SJSA1 (cell line): ENCODE measurements at regions not wholly inside any gene's neighbourhood (a gene's known extent, or its start where the extent isn't known, plus 50 kb on each side); places are given as distances from the start of the nearest gene placed in this dataset.

Experiments
- DNase-seq, 2 experiments: peaks; one replicate each; pipeline ENCODE4 v3.0.0-alpha.2; 2015 to 2020; ENCODE audit warnings: low spot score in 2 of 2, low read depth in 1 of 2
- H3K27ac ChIP-seq: fragments of 250-450 bp; sonication (Bioruptor Pico); 2 replicates; pipeline ENCODE4 v1.5.1; 2020; ENCODE audit warnings: mild to moderate bottlenecking, moderate library complexity
- H3K27me3 ChIP-seq: fragments of 250-450 bp; sonication (Bioruptor Pico); replicated peaks from 2 replicates; pipeline ENCODE4 v1.5.1; 2020; ENCODE audit warnings: mild to moderate bottlenecking, moderate library complexity
- H3K36me3 ChIP-seq: fragments of 250-450 bp; sonication (Bioruptor Pico); 2 replicates; pipeline ENCODE4 v1.5.1; 2020; ENCODE audit warnings: mild to moderate bottlenecking
- H3K4me1 ChIP-seq: fragments of 250-450 bp; sonication (Bioruptor Pico); replicated peaks from 2 replicates; pipeline ENCODE4 v1.6.1; 2021; ENCODE audit warnings: mild to moderate bottlenecking
- H3K4me3 ChIP-seq: fragments of 250-450 bp; sonication (Bioruptor Pico); 2 replicates; pipeline ENCODE4 v1.5.1; 2020; ENCODE audit warnings: mild to moderate bottlenecking
- H3K9me3 ChIP-seq: fragments of 250-450 bp; sonication (Bioruptor Pico); replicated peaks from 2 replicates; pipeline ENCODE4 v1.5.1; 2020; ENCODE audit warnings: mild to moderate bottlenecking

- Histone ChIP-seq H3K9me3 (no peaks in the 10 kb centered on the region), H3K36me3 (no peaks in the 10 kb centered on the region), H3K27me3 (no peaks in the 10 kb centered on the region), H3K4me3 (no peak overlapping the region), H3K4me1 (no peaks in the 10 kb centered on the region), H3K27ac (no peak overlapping the region)
- no peak for DNase-seq
Measured at GRCh38 chr12:24246934-24247333, 297.5 kb upstream of the SOX5 start.

GRCh38 chr12:24246376-24246775 is 296.9 kb upstream of the SOX5 start:
- no peaks in the 10 kb centered on the region for H3K27me3 ChIP-seq
- H3K4me3 ChIP-seq, result no peak overlapping the region
- no peaks in the 10 kb centered on the region for H3K4me1 ChIP-seq
- no peak for DNase-seq
- H3K9me3 ChIP-seq, result no peaks in the 10 kb centered on the region
- H3K27ac ChIP-seq, result no peak overlapping the region
- H3K36me3 ChIP-seq, result no peaks in the 10 kb centered on the region

GRCh38 chr12:24244801-24245200 is 295.3 kb upstream of the SOX5 start:
- no peaks in the 10 kb centered on the region for H3K4me1 ChIP-seq
- H3K27ac ChIP-seq, result no peak overlapping the region
- no peaks in the 10 kb centered on the region for H3K36me3 ChIP-seq
- no peak overlapping the region for H3K4me3 ChIP-seq
- H3K9me3 ChIP-seq, result no peaks in the 10 kb centered on the region
- no peaks in the 10 kb centered on the region for H3K27me3 ChIP-seq
- no peak for DNase-seq

- DNase-seq, result no peak
- no peak overlapping the region for H3K27ac ChIP-seq
- no peaks in the 10 kb centered on the region for H3K9me3 ChIP-seq
- H3K36me3 ChIP-seq, result no peaks in the 10 kb centered on the region
- no peaks in the 10 kb centered on the region for H3K27me3 ChIP-seq
- no peaks in the 10 kb centered on the region for H3K4me1 ChIP-seq
- H3K4me3 ChIP-seq, result no peak overlapping the region
Measured at GRCh38 chr12:24244231-24244630, 294.8 kb upstream of the SOX5 start.

GRCh38 chr12:24240707-24241106 is 291.2 kb upstream of the SOX5 start:
- Histone ChIP-seq H3K4me3 (no peak overlapping the region), H3K4me1 (no peaks in the 10 kb centered on the region), H3K9me3 (no peaks in the 10 kb centered on the region), H3K27ac (no peak overlapping the region), H3K27me3 (no peaks in the 10 kb centered on the region), H3K36me3 (no peaks in the 10 kb centered on the region)
- DNase-seq, result no peak

GRCh38 chr12:24233519-24234246 is 284.2 kb upstream of the SOX5 start:
- no peak overlapping the region for H3K27ac ChIP-seq

GRCh38 chr12:24232531-24232930 is 283.1 kb upstream of the SOX5 start:
- H3K4me1 ChIP-seq, result no peaks in the 10 kb centered on the region; the same call in 1 of the 2 replicates
- H3K27me3 ChIP-seq, result no peaks in the 10 kb centered on the region
- no peak overlapping the region for H3K4me3 ChIP-seq
- H3K27ac ChIP-seq, result no peak overlapping the region
- no peaks in the 10 kb centered on the region for H3K9me3 ChIP-seq
- no peaks in the 10 kb centered on the region for H3K36me3 ChIP-seq
- no peak for DNase-seq

More at GRCh38 chr12:24233519-24234246, 284.2 kb upstream of the SOX5 start:
- H3K4me1 ChIP-seq, result no peaks in the 10 kb centered on the region; the same call in 1 of the 2 replicates
- no peak overlapping the region for H3K4me3 ChIP-seq
- DNase-seq, result no peak
- H3K9me3 ChIP-seq, result no peaks in the 10 kb centered on the region
- H3K36me3 ChIP-seq, result no peaks in the 10 kb centered on the region
- no peaks in the 10 kb centered on the region for H3K27me3 ChIP-seq

GRCh38 chr12:24231298-24231697 is 281.8 kb upstream of the SOX5 start:
- DNase-seq, result no peak
- no peak overlapping the region for H3K4me3 ChIP-seq
- no peaks in the 10 kb centered on the region for H3K36me3 ChIP-seq
- H3K27me3 ChIP-seq, result no peaks in the 10 kb centered on the region
- H3K27ac ChIP-seq, result no peak overlapping the region
- no peaks in the 10 kb centered on the region for H3K9me3 ChIP-seq
- peaks cover 10% of the 10 kb centered on the region for H3K4me1 ChIP-seq

GRCh38 chr12:24230061-24230701 is 280.7 kb upstream of the SOX5 start:
- H3K27ac ChIP-seq, result no peak overlapping the region
- no peaks in the 10 kb centered on the region for H3K27me3 ChIP-seq
- H3K9me3 ChIP-seq, result no peaks in the 10 kb centered on the region
- H3K4me3 ChIP-seq, result no peak overlapping the region
- no peaks in the 10 kb centered on the region for H3K36me3 ChIP-seq
- DNase-seq, result no peak
- H3K4me1 ChIP-seq, result peaks cover 10% of the 10 kb centered on the region

- Histone ChIP-seq H3K4me3 (no peak overlapping the region), H3K27ac (no peak overlapping the region), H3K9me3 (no peaks in the 10 kb centered on the region), H3K27me3 (no peaks in the 10 kb centered on the region), H3K36me3 (no peaks in the 10 kb centered on the region), H3K4me1 (peaks cover 10% of the 10 kb centered on the region)
- no peak for DNase-seq
Measured at GRCh38 chr12:24229031-24229700, 279.7 kb upstream of the SOX5 start.

- Histone ChIP-seq H3K9me3 (no peaks in the 10 kb centered on the region), H3K36me3 (no peaks in the 10 kb centered on the region), H3K27ac (no peak overlapping the region), H3K27me3 (no peaks in the 10 kb centered on the region), H3K4me1 (peaks cover 13% of the 10 kb centered on the region), H3K4me3 (no peak overlapping the region)
- DNase-seq, result no peak
Measured at GRCh38 chr12:24228371-24228770, 278.9 kb upstream of the SOX5 start.

GRCh38 chr12:24227551-24227950 is 278.1 kb upstream of the SOX5 start:
- Histone ChIP-seq H3K36me3 (no peaks in the 10 kb centered on the region), H3K9me3 (no peaks in the 10 kb centered on the region), H3K4me1 (peaks cover 22% of the 10 kb centered on the region), H3K27me3 (no peaks in the 10 kb centered on the region), H3K27ac (no peak overlapping the region), H3K4me3 (no peak overlapping the region)
- no peak for DNase-seq

GRCh38 chr12:24226745-24227350 is 277.4 kb upstream of the SOX5 start:
- no peaks in the 10 kb centered on the region for H3K27me3 ChIP-seq
- DNase-seq, result peak; percentile 51 to 53
- H3K36me3 ChIP-seq, result no peaks in the 10 kb centered on the region
- no peak overlapping the region for H3K4me3 ChIP-seq
- no peak overlapping the region for H3K27ac ChIP-seq
- H3K9me3 ChIP-seq, result no peaks in the 10 kb centered on the region
- H3K4me1 ChIP-seq, result peaks cover 22% of the 10 kb centered on the region

- Histone ChIP-seq H3K36me3 (no peaks in the 10 kb centered on the region), H3K4me3 (no peak overlapping the region), H3K27ac (no peak overlapping the region), H3K4me1 (peaks cover 22% of the 10 kb centered on the region), H3K27me3 (no peaks in the 10 kb centered on the region), H3K9me3 (no peaks in the 10 kb centered on the region)
- no peak for DNase-seq
Measured at GRCh38 chr12:24224401-24224800, 274.9 kb upstream of the SOX5 start.
